ENCODE measurements at regions not wholly inside any gene's neighbourhood (a gene's known extent, or its start where the extent isn't known, plus 50 kb on each side); places are given as distances from the start of the nearest gene placed in this dataset.

- H3K79me2 ChIP-seq (ENCODE audit: insufficient read depth, low read length) = no peaks in the 10 kb centered on the region
- no peaks in the 10 kb centered on the region for H3K36me3 ChIP-seq (ENCODE audit: control insufficient read depth in 1 of 2, insufficient read depth in 2 of 2, low read length in 2 of 2)
- no peak overlapping the region for H3K9ac ChIP-seq (ENCODE audit: low read length)
- ChIA-PET RAD21 (ENCODE audit: low non-redundant PET in 1 of 2, low total read pairs in 2 of 2, uncharacterized antibody in 2 of 2, unreplicated experiment in 2 of 2) (no interaction called here), CTCF (no interaction called here), POLR2A (no interaction called here)
- peaks cover 2% of the 10 kb centered on the region; the same call in 1 of the 2 replicates for H3K9me2 ChIP-seq (ENCODE audit: insufficient read depth)
- TF ChIP-seq ATF3 (IDR thresholded peaks at IDR 0.05) (no peak), CEBPB (IDR thresholded peaks at IDR 0.05; ENCODE audit: low read depth) (no peak), EGR1 (IDR thresholded peaks at IDR 0.05; ENCODE audit: low read depth) (no peak)
- DNase-seq (ENCODE audit: low read depth, low spot score) (no peak), ATAC-seq (no peak)
- H2AFZ ChIP-seq (ENCODE audit: low read depth, low read length, poor library complexity, severe bottlenecking) = no peak overlapping the region
- H3K4me2 ChIP-seq (ENCODE audit: low read length) = no peak overlapping the region
- H3K4me1 ChIP-seq (ENCODE audit: control insufficient read depth in 1 of 2, insufficient read depth in 2 of 2, low read length in 2 of 2) = no peaks in the 10 kb centered on the region
- H3K9me3 ChIP-seq (ENCODE audit: control insufficient read depth in 1 of 2, insufficient read depth in 1 of 2, low read depth in 1 of 2, low read length in 2 of 2) = no peaks in the 10 kb centered on the region
- H3K27ac ChIP-seq (ENCODE audit: low read depth, low read length) = no peak overlapping the region
- no peaks in the 10 kb centered on the region for H3K27me3 ChIP-seq (ENCODE audit: insufficient read depth, low read length)
- intact Hi-C loops (cut with micrococcal nuclease) = no loop called here
- no TSS peak for BruUV-seq (replicated peaks)
- H3K4me3 ChIP-seq (replicated peaks in 1 of 2; ENCODE audit: low read depth in 1 of 2, low read length in 2 of 2) = no peak overlapping the region
- H4K20me1 ChIP-seq (ENCODE audit: insufficient read depth) = no peaks in the 10 kb centered on the region
Measured at GRCh38 chr3:163632722-163633121, 1445.6 kb downstream of the SI start.

- no peaks in the 10 kb centered on the region for H3K36me3 ChIP-seq (ENCODE audit: control insufficient read depth in 1 of 2, insufficient read depth in 2 of 2, low read length in 2 of 2)
- no peaks in the 10 kb centered on the region for H3K79me2 ChIP-seq (ENCODE audit: insufficient read depth, low read length)
- H4K20me1 ChIP-seq (ENCODE audit: insufficient read depth) = no peaks in the 10 kb centered on the region
- CTCF ChIA-PET = no interaction called here
- H3K4me1 ChIP-seq (ENCODE audit: control insufficient read depth in 1 of 2, insufficient read depth in 2 of 2, low read length in 2 of 2) = no peaks in the 10 kb centered on the region
- H3K9me2 ChIP-seq (ENCODE audit: insufficient read depth) = peaks cover 6% of the 10 kb centered on the region; the same call in 1 of the 2 replicates
- ATAC-seq (no peak), DNase-seq (ENCODE audit: low read depth, low spot score) (no peak)
- no TSS peak for BruUV-seq (replicated peaks)
- no peaks in the 10 kb centered on the region for H3K27me3 ChIP-seq (ENCODE audit: insufficient read depth, low read length)
- RAD21 ChIA-PET (ENCODE audit: low non-redundant PET in 1 of 2, low total read pairs in 2 of 2, uncharacterized antibody in 2 of 2, unreplicated experiment in 2 of 2) = no interaction called here
- H3K9me3 ChIP-seq (ENCODE audit: control insufficient read depth in 1 of 2, insufficient read depth in 1 of 2, low read depth in 1 of 2, low read length in 2 of 2) = no peaks in the 10 kb centered on the region
- no peak overlapping the region for H3K4me2 ChIP-seq (ENCODE audit: low read length)
- no peak overlapping the region for H3K4me3 ChIP-seq (replicated peaks in 1 of 2; ENCODE audit: low read depth in 1 of 2, low read length in 2 of 2)
- no peak overlapping the region for H3K9ac ChIP-seq (ENCODE audit: low read length)
- intact Hi-C loops (cut with micrococcal nuclease) = loop anchor here (10.0 kb wide), 1 partner anchor 572 kb away; no protein-coding TSS in a partner anchor
- no peak overlapping the region for H3K27ac ChIP-seq (ENCODE audit: low read depth, low read length)
- no peak overlapping the region for H2AFZ ChIP-seq (ENCODE audit: low read depth, low read length, poor library complexity, severe bottlenecking)
- TF ChIP-seq POLR2A (IDR thresholded peaks at IDR 0.05; ENCODE audit: borderline replicate concordance, extremely low read depth, insufficient read depth, insufficient read length) (no peak), ELF1 (IDR thresholded peaks at IDR 0.05; ENCODE audit: borderline replicate concordance, low read depth) (no peak)
- POLR2A ChIA-PET = no interaction called here
Measured at GRCh38 chr3:163626753-163627152, 1451.5 kb downstream of the SI start.

Measured in HCT116 (cell line).